NT2/D1 (cell line): ENCODE measurements at regions not wholly inside any gene's neighbourhood (a gene's known extent, or its start where the extent isn't known, plus 50 kb on each side); places are given as distances from the start of the nearest gene placed in this dataset.

Experiments
- DNase-seq: peaks from one replicate; pipeline ENCODE4 v3.0.0-alpha.2; 2011; ENCODE audit warnings: low read depth, low spot score
- H3K27me3 ChIP-seq: 2 replicates; pipeline ENCODE4 v1.6.0; 2011; ENCODE audit warnings: mild to moderate bottlenecking; ENCODE audit not compliant: insufficient read length, insufficient read depth
- H3K36me3 ChIP-seq: 2 replicates; pipeline ENCODE4 v1.6.1; 2011; ENCODE audit warnings: mild to moderate bottlenecking, low read length, mixed read lengths; ENCODE audit not compliant: insufficient read depth, insufficient read length
- H3K4me1 ChIP-seq: 2 replicates; pipeline ENCODE4 v1.5.1; 2011; ENCODE audit not compliant: insufficient read depth, insufficient read length
- H3K4me3 ChIP-seq: 2 replicates; pipeline ENCODE4 v1.5.1; 2011; ENCODE audit warnings: low read depth; ENCODE audit not compliant: insufficient read length
- H3K9ac ChIP-seq: 2 replicates; pipeline ENCODE4 v1.6.0; 2011; ENCODE audit warnings: low read depth; ENCODE audit not compliant: insufficient read length
- H3K9me3 ChIP-seq: 2 replicates; pipeline ENCODE4 v1.5.1; 2011; ENCODE audit warnings: mild to moderate bottlenecking, low read length; ENCODE audit not compliant: insufficient read depth
- SUZ12 ChIP-seq: IDR thresholded peaks from 2 replicates; pipeline ENCODE4 v1.6.1; 2011; ENCODE audit not compliant: insufficient read length, insufficient read depth; ENCODE audit errors: extremely low read depth
- YY1 ChIP-seq: IDR thresholded peaks from 2 replicates; pipeline ENCODE4 v1.6.1; 2011; ENCODE audit not compliant: insufficient read length, insufficient read depth
- ZNF274 ChIP-seq: IDR thresholded peaks from 2 replicates; pipeline ENCODE4 v1.6.1; 2011; ENCODE audit warnings: mild to moderate bottlenecking, low read depth, low read length

GRCh38 chr11:130817330-130817944 is 98.8 kb downstream of the SNX19 start:
- Histone ChIP-seq H3K27me3 (no peaks in the 10 kb centered on the region), H3K36me3 (no peaks in the 10 kb centered on the region), H3K9ac (no peak overlapping the region), H3K9me3 (no peaks in the 10 kb centered on the region), H3K4me1 (no peaks in the 10 kb centered on the region), H3K4me3 (no peak overlapping the region)
- no peak for DNase-seq
- TF ChIP-seq YY1, result no peak
- TF ChIP-seq SUZ12, result no peak
- no peak for TF ChIP-seq ZNF274

- Histone ChIP-seq H3K36me3 (no peaks in the 10 kb centered on the region), H3K27me3 (no peaks in the 10 kb centered on the region), H3K4me1 (no peaks in the 10 kb centered on the region), H3K4me3 (no peak overlapping the region), H3K9me3 (no peaks in the 10 kb centered on the region), H3K9ac (no peak overlapping the region)
- TF ChIP-seq ZNF274 (no peak), SUZ12 (no peak), YY1 (no peak)
- no peak for DNase-seq
Observed at GRCh38 chr11:130819625-130820024, 96.7 kb downstream of the SNX19 start.
